Loucy (cell line): ENCODE measurements at regions not wholly inside any gene's neighbourhood (a gene's known extent, or its start where the extent isn't known, plus 50 kb on each side); places are given as distances from the start of the nearest gene placed in this dataset.

ENCODE experiments used
- H2AFZ ChIP-seq: fragments of 200-600 bp; sonication (generic); 2 replicates; pipeline ENCODE4 v1.6.0; 2016; ENCODE audit warnings: antibody characterized with exemption, mild to moderate bottlenecking, low read length, moderate library complexity
- H3F3A ChIP-seq: fragments of 200-600 bp; 2 replicates; pipeline ENCODE4 v1.6.0; 2016; ENCODE audit warnings: antibody characterized with exemption, low read depth, mild to moderate bottlenecking
- H3K27me3 ChIP-seq: fragments of 200-600 bp; sonication (generic); 2 replicates; pipeline ENCODE4 v1.6.1; 2014; ENCODE audit warnings: low read length, mild to moderate bottlenecking; ENCODE audit not compliant: insufficient read depth, poor library complexity, severe bottlenecking
- H3K36me3 ChIP-seq: fragments of 200-600 bp; sonication (generic); 2 replicates; pipeline ENCODE4 v1.6.1; 2016; ENCODE audit warnings: low read length; ENCODE audit not compliant: insufficient read depth
- H3K4me1 ChIP-seq: fragments of 200-600 bp; sonication (generic); 2 replicates; pipeline ENCODE4 v1.5.1; 2014; ENCODE audit warnings: low read length, mild to moderate bottlenecking; ENCODE audit not compliant: insufficient read depth, poor library complexity, severe bottlenecking
- H3K4me2 ChIP-seq: fragments of 200-600 bp; sonication (generic); 2 replicates; pipeline ENCODE4 v1.6.0; 2014; ENCODE audit warnings: antibody characterized with exemption, low read length, low read depth, mild to moderate bottlenecking; ENCODE audit not compliant: poor library complexity, severe bottlenecking
- H3K4me3 ChIP-seq: fragments of 200-600 bp; sonication (generic); 2 replicates; pipeline ENCODE4 v1.5.1; 2014; ENCODE audit warnings: low read length, mild to moderate bottlenecking, mixed read lengths; ENCODE audit not compliant: poor library complexity, severe bottlenecking
- H3K79me2 ChIP-seq: fragments of 200-600 bp; sonication (generic); 2 replicates; pipeline ENCODE4 v1.6.1; 2014; ENCODE audit warnings: low read length; ENCODE audit not compliant: insufficient read depth
- H3K9ac ChIP-seq: fragments of 200-600 bp; sonication (generic); 2 replicates; pipeline ENCODE4 v1.6.0; 2014; ENCODE audit warnings: mild to moderate bottlenecking, low read depth, low read length, moderate library complexity; ENCODE audit not compliant: poor library complexity, severe bottlenecking
- H3K9me2 ChIP-seq: fragments of 200-600 bp; sonication (generic); replicated peaks from 2 replicates; pipeline ENCODE4 v1.6.1; 2016; ENCODE audit warnings: low read depth, low read length, mixed read lengths
- H3K9me3 ChIP-seq: fragments of 200-600 bp; sonication (generic); 2 replicates; pipeline ENCODE4 v1.6.1; 2014; ENCODE audit warnings: mild to moderate bottlenecking, antibody characterized with exemption, low read length, low read depth; ENCODE audit not compliant: insufficient read depth
- H4K20me1 ChIP-seq: fragments of 200-600 bp; sonication (generic); 2 replicates; pipeline ENCODE4 v1.6.0; 2014; ENCODE audit warnings: antibody characterized with exemption, low read length, mild to moderate bottlenecking; ENCODE audit not compliant: insufficient read depth, poor library complexity, severe bottlenecking
- CTCF ChIP-seq: fragments of 200-600 bp; sonication (generic); conservative IDR thresholded peaks from 2 replicates; pipeline ENCODE4 v1.5.1; 2014; ENCODE audit warnings: mild to moderate bottlenecking, antibody characterized with exemption, low read length
- EZH2phosphoT487 ChIP-seq: fragments of 200-600 bp; IDR thresholded peaks from 2 replicates; pipeline ENCODE4 v1.6.1; 2018; ENCODE audit warnings: antibody characterized with exemption, mild to moderate bottlenecking, moderate library complexity, borderline replicate concordance

- H3K4me2 ChIP-seq: no peak overlapping the region
- no peak overlapping the region for H3K9ac ChIP-seq
- H3K4me3 ChIP-seq: no peak overlapping the region
- H3K79me2 ChIP-seq: no peaks in the 10 kb centered on the region
- H3K36me3 ChIP-seq: no peaks in the 10 kb centered on the region
- no peaks in the 10 kb centered on the region for H3K4me1 ChIP-seq
- H3K9me3 ChIP-seq: no peaks in the 10 kb centered on the region
- H4K20me1 ChIP-seq: no peaks in the 10 kb centered on the region
- TF ChIP-seq CTCF (no peak), EZH2phosphoT487 (no peak)
- H2AFZ ChIP-seq: no peak overlapping the region
- no peaks in the 10 kb centered on the region for H3K27me3 ChIP-seq
- no peaks in the 10 kb centered on the region for H3F3A ChIP-seq
- peaks cover 4% of the 10 kb centered on the region; the same call in 1 of the 2 replicates for H3K9me2 ChIP-seq
Observed at GRCh38 chr17:53588317-53588716, 234.4 kb upstream of the KIF2B start.

DNA sequence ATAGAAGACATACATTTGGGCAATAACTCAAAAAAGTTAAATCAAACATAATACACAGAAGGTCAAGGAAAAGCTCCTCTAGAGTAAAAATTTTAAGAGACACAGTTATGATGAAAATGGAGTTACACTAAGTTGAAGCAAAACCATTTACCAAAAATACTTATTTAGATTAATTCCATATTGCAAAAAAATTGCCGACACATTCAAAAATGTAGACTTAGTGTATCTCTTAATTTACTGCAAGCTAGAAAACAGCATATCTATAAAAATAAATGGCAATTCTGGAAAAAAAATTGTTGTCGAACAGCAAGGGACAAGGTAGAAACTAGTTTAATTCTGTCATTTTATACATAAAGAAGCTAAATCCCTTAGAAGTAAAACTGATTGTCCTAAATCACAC is 248.7 kb upstream of the KIF2B start:
- TF ChIP-seq CTCF: no peak
- TF ChIP-seq EZH2phosphoT487: no peak
- Histone ChIP-seq H4K20me1 (no peaks in the 10 kb centered on the region), H3K36me3 (no peaks in the 10 kb centered on the region), H3K79me2 (no peaks in the 10 kb centered on the region), H3K4me2 (no peak overlapping the region), H3K9me3 (no peaks in the 10 kb centered on the region), H3K4me3 (no peak overlapping the region), H3F3A (no peaks in the 10 kb centered on the region), H3K9me2 (no peaks in the 10 kb centered on the region), H3K27me3 (no peaks in the 10 kb centered on the region), H2AFZ (no peak overlapping the region), H3K4me1 (no peaks in the 10 kb centered on the region), H3K9ac (no peak overlapping the region)

DNA sequence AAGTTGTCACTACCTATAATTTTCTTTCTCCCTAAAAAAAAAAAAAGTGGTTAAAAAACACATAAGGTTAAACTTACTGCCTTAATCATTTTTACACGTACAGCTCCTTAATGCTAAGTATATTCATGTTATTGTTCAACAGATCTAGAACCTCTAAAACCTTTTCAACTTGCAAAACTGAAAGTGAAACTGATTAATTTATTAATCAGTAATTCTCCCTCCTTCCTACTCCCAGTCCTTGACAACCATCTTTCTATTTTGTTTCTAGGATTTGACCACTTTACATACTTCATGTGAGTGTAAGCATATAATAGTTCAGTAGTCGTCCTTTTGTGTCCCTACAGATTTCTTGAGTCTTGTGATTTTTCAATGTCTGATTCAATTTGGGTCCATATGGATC is 251.4 kb upstream of the KIF2B start:
- no peaks in the 10 kb centered on the region for H4K20me1 ChIP-seq
- H3K9ac ChIP-seq: no peak overlapping the region
- no peaks in the 10 kb centered on the region for H3K27me3 ChIP-seq
- TF ChIP-seq EZH2phosphoT487 (no peak), CTCF (no peak)
- no peaks in the 10 kb centered on the region for H3F3A ChIP-seq
- no peaks in the 10 kb centered on the region for H3K36me3 ChIP-seq
- no peaks in the 10 kb centered on the region for H3K9me2 ChIP-seq
- no peaks in the 10 kb centered on the region for H3K4me1 ChIP-seq
- no peaks in the 10 kb centered on the region for H3K79me2 ChIP-seq
- H3K4me3 ChIP-seq: peak overlapping the region; percentile 35
- H2AFZ ChIP-seq: no peak overlapping the region
- H3K4me2 ChIP-seq: peak overlapping the region; percentile 26
- no peaks in the 10 kb centered on the region for H3K9me3 ChIP-seq
